ENCODE measurements at regions not wholly inside any gene's neighbourhood (a gene's known extent, or its start where the extent isn't known, plus 50 kb on each side); places are given as distances from the start of the nearest gene placed in this dataset.

DNA sequence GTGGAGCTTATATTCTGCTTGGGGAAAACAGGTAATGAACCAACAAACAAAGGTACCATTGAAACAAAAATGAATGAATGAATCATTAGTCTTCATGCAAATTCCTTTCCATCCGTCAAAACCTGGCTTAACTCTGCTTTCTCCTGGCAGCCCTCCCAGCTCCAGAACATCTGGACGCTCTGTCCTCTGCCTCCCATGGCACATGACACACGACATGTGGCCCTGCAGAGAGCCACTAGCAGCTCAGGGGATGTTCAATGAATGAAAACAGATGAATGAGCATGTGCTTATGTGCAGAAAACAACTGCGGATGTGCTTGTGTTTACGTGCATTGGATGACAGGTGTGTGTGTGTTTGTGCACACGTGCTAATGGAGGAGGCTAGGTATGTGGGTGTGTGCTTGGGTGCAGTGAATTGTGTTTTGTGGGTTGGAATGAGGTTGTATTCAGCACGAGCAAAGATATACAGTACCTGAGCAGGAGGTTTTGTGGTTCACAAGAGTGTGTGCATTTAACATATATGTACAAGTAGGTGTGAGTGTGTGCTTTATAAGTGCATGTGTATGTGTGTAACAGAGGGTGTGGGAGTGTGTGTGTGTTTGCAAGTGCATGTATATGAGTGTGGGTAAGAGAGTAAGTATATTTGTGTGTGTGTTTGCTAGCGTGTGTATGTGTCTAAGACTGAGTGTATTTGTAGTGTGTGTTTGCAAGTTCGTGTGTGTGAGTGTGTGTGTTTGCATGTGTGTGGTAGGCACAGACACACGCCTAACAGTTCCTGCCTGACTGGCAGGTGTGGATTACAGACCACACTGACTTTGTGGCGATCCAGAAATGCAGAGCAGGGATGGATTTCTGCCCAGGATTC, 374.1 kb upstream of the SULF2 start:
- Histone ChIP-seq H3K9me3 (ENCODE audit: control insufficient read depth in 1 of 2, low read length in 2 of 2) (peaks cover 3 to 8% of the 10 kb centered on the region in 2 donors), H3K9ac (ENCODE audit: low read depth in 1 of 2, low read length in 2 of 2) (no peak overlapping the region), H3K27me3 (ENCODE audit: control insufficient read depth in 1 of 2, insufficient read depth in 2 of 2, low read length in 2 of 2) (no peaks in the 10 kb centered on the region), H3K4me3 (ENCODE audit: low read depth in 1 of 2, low read length in 2 of 2) (no peak overlapping the region), H3K36me3 (ENCODE audit: control insufficient read depth in 1 of 2, insufficient read depth in 2 of 2, low read length in 2 of 2) (no peaks in the 10 kb centered on the region), H3K27ac (ENCODE audit: low read depth, low read length) (no peak overlapping the region), H3K4me1 (ENCODE audit: control insufficient read depth in 1 of 2, insufficient read depth in 2 of 2, low read length in 2 of 2) (no peaks in the 10 kb centered on the region)

- Histone ChIP-seq H3K4me3 (ENCODE audit: low read depth in 1 of 2, low read length in 2 of 2) (no peak overlapping the region), H3K27me3 (ENCODE audit: control insufficient read depth in 1 of 2, insufficient read depth in 2 of 2, low read length in 2 of 2) (no peaks in the 10 kb centered on the region), H3K27ac (ENCODE audit: low read depth, low read length) (no peak overlapping the region), H3K9ac (ENCODE audit: low read depth in 1 of 2, low read length in 2 of 2) (no peak overlapping the region), H3K4me1 (ENCODE audit: control insufficient read depth in 1 of 2, insufficient read depth in 2 of 2, low read length in 2 of 2) (no peaks in the 10 kb centered on the region), H3K36me3 (ENCODE audit: control insufficient read depth in 1 of 2, insufficient read depth in 2 of 2, low read length in 2 of 2) (no peaks in the 10 kb centered on the region), H3K9me3 (ENCODE audit: control insufficient read depth in 1 of 2, low read length in 2 of 2) (peaks cover 3 to 8% of the 10 kb centered on the region in 2 donors)
These were observed 372.7 kb upstream of the SULF2 start for GRCh38 chr20:48158014-48158413.

DNA sequence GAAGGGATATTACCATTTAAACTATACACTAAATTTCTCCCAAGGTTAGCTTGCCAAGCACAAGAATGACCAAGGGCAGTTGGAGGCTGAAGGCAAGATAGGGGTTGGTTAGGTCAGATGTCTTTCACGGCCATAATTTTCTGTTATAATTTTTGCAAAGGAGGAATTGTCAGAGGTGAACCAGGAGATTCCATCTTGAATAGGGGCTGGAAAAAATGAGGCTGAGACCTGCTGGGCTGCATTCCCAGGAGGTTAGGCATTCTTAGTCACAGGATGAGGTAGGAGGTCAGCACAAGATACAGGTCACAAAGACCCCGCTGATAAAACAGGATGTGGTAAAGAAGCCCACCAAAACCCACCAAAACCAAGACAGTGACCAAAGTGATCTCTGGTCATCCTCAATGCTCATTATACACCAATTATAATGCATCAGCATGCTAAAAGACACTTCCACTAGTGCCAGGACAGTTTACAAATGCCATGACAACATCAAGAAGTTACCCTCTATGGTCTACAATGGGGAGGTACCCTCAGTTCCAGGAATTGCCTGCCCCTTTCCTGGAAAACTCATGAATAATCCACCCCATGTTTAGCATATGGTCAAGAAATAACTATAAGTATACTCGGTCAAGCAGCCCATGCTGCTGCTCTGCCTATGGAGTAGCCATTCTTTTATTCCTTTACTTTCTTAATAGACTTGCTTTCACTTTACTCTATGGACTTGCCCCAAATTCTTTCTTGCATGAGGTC, 371.8 kb upstream of the SULF2 start:
- no peaks in the 10 kb centered on the region for H3K4me1 ChIP-seq (ENCODE audit: control insufficient read depth in 1 of 2, insufficient read depth in 2 of 2, low read length in 2 of 2)
- H3K36me3 ChIP-seq (ENCODE audit: control insufficient read depth in 1 of 2, insufficient read depth in 2 of 2, low read length in 2 of 2), result no peaks in the 10 kb centered on the region
- no peak overlapping the region for H3K27ac ChIP-seq (ENCODE audit: low read depth, low read length)
- no peak overlapping the region for H3K9ac ChIP-seq (ENCODE audit: low read depth in 1 of 2, low read length in 2 of 2)
- no peaks in the 10 kb centered on the region for H3K27me3 ChIP-seq (ENCODE audit: control insufficient read depth in 1 of 2, insufficient read depth in 2 of 2, low read length in 2 of 2)
- no peak overlapping the region for H3K4me3 ChIP-seq (ENCODE audit: low read depth in 1 of 2, low read length in 2 of 2)
- peaks cover 3 to 8% of the 10 kb centered on the region in 2 donors for H3K9me3 ChIP-seq (ENCODE audit: control insufficient read depth in 1 of 2, low read length in 2 of 2)

GRCh38 chr20:48156521-48156920, 371.2 kb upstream of the SULF2 start:
- Histone ChIP-seq H3K27ac (ENCODE audit: low read depth, low read length) (no peak overlapping the region), H3K4me1 (ENCODE audit: control insufficient read depth in 1 of 2, insufficient read depth in 2 of 2, low read length in 2 of 2) (no peaks in the 10 kb centered on the region), H3K36me3 (ENCODE audit: control insufficient read depth in 1 of 2, insufficient read depth in 2 of 2, low read length in 2 of 2) (no peaks in the 10 kb centered on the region), H3K4me3 (ENCODE audit: low read depth in 1 of 2, low read length in 2 of 2) (no peak overlapping the region), H3K9ac (ENCODE audit: low read depth in 1 of 2, low read length in 2 of 2) (no peak overlapping the region), H3K9me3 (ENCODE audit: control insufficient read depth in 1 of 2, low read length in 2 of 2) (peaks cover 3 to 8% of the 10 kb centered on the region in 2 donors), H3K27me3 (ENCODE audit: control insufficient read depth in 1 of 2, insufficient read depth in 2 of 2, low read length in 2 of 2) (no peaks in the 10 kb centered on the region)

DNA sequence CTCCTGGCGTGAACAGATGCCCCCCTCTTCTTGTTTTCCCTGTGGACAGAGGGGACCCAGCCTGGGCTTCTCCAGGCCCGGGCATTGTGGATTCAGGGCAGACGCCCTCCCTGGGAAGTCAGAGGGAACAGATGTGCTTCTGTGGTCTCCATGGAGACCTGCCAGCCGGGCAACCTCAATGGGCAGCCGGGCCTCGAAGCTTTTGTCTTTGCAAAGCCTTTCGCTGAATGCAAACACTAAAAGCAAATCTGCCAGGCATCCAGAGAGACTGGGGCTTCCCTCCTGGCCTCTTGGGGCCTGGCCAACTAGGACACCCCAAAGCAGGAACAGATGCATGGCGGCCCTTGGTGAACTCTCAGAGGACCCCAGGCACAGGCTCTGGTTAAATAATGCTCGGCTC, 370.0 kb upstream of the SULF2 start:
- Histone ChIP-seq H3K9ac (ENCODE audit: low read depth in 1 of 2, low read length in 2 of 2) (no peak overlapping the region), H3K4me3 (ENCODE audit: low read depth in 1 of 2, low read length in 2 of 2) (no peak overlapping the region), H3K27ac (ENCODE audit: low read depth, low read length) (no peak overlapping the region), H3K4me1 (ENCODE audit: control insufficient read depth in 1 of 2, insufficient read depth in 2 of 2, low read length in 2 of 2) (no peaks in the 10 kb centered on the region), H3K36me3 (ENCODE audit: control insufficient read depth in 1 of 2, insufficient read depth in 2 of 2, low read length in 2 of 2) (no peaks in the 10 kb centered on the region), H3K27me3 (ENCODE audit: control insufficient read depth in 1 of 2, insufficient read depth in 2 of 2, low read length in 2 of 2) (no peaks in the 10 kb centered on the region), H3K9me3 (ENCODE audit: control insufficient read depth in 1 of 2, low read length in 2 of 2) (peaks cover 3 to 8% of the 10 kb centered on the region in 2 donors)

DNA sequence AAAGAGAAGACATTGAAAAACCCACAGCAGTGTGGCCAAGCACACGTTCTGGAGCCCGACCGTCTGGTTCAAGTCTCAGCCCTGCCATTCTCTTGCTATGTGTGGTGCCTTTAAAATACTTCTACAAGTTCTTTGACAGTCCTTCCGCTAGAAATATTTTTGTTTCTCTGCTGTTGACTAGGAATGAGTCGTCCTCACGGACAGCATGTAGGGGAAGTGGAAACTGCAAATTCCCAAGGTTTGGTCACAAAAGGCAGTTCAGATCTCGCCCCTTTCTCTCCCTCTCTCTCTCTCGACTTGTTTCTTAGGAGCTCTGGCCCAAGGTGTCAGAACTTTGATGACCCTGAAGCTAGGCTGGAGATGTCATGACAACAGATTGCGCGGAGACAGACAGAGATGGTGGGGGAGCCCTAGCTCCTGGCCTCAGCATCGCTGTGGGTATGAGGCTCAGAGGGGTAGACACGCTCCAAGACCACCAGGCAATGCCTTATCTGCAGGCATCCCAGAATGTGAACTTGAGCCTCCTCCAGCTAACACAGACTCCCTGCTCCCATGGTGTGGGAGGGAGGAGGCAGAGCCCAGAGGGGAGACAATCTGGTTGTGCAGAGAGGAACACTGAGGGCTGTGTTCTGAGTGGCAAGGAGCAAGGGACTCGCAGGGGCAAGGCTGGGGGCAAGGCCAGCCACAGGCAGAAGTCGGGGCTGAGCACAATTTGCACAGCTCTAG, 368.9 kb upstream of the SULF2 start:
- Histone ChIP-seq H3K27ac (ENCODE audit: low read depth, low read length) (no peak overlapping the region), H3K4me3 (ENCODE audit: low read depth in 1 of 2, low read length in 2 of 2) (no peak overlapping the region), H3K27me3 (ENCODE audit: control insufficient read depth in 1 of 2, insufficient read depth in 2 of 2, low read length in 2 of 2) (no peaks in the 10 kb centered on the region), H3K36me3 (ENCODE audit: control insufficient read depth in 1 of 2, insufficient read depth in 2 of 2, low read length in 2 of 2) (no peaks in the 10 kb centered on the region), H3K9ac (ENCODE audit: low read depth in 1 of 2, low read length in 2 of 2) (no peak overlapping the region), H3K4me1 (ENCODE audit: control insufficient read depth in 1 of 2, insufficient read depth in 2 of 2, low read length in 2 of 2) (no peaks in the 10 kb centered on the region), H3K9me3 (ENCODE audit: control insufficient read depth in 1 of 2, low read length in 2 of 2) (peaks cover 3 to 8% of the 10 kb centered on the region in 2 donors)

DNA sequence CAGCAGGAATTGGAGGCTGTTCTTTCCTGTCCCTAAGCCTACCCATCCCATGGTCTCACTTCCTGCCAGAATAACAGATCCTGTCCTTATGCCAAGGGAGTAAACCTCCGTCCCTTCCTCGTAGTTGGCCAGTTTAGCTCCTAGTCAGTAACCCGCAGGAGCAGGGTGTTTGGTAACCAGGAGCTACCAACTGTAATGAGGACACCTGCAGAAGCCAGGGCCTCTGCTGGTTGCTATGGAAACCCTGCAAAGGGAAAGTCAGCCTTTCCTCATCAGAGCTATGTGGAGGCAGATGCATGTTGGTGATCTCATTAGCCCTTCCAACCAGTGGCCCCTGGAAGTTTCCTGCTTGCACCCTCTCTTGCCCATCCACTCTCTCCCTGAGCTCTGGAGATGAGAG, 368.2 kb upstream of the SULF2 start:
- Histone ChIP-seq H3K27ac (ENCODE audit: low read depth, low read length) (no peak overlapping the region), H3K27me3 (ENCODE audit: control insufficient read depth in 1 of 2, insufficient read depth in 2 of 2, low read length in 2 of 2) (no peaks in the 10 kb centered on the region), H3K9ac (ENCODE audit: low read depth in 1 of 2, low read length in 2 of 2) (no peak overlapping the region), H3K9me3 (ENCODE audit: control insufficient read depth in 1 of 2, low read length in 2 of 2) (peaks cover 3 to 8% of the 10 kb centered on the region in 2 donors), H3K4me1 (ENCODE audit: control insufficient read depth in 1 of 2, insufficient read depth in 2 of 2, low read length in 2 of 2) (no peaks in the 10 kb centered on the region), H3K4me3 (ENCODE audit: low read depth in 1 of 2, low read length in 2 of 2) (no peak overlapping the region), H3K36me3 (ENCODE audit: control insufficient read depth in 1 of 2, insufficient read depth in 2 of 2, low read length in 2 of 2) (no peaks in the 10 kb centered on the region)

DNA sequence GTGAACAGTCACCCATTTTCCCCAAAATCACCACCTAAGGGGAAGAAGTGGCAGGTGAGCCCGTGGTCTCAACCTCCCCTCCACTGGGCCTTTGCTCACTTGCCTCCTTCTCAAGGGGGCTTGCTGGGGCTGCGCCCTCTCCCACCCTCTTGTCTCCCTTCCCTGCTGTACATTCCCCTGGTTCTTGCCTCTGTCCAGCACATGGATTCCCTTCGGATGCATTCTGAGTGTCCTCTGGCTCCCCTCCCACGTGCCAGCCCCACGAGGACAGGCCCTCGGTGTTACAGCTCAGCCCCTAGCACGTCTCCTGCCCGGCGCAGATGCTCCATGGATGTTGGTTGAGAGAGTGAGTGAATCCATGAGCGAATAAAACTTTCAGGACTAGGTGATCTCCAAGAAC, 367.8 kb upstream of the SULF2 start:
- no peak overlapping the region for H3K4me3 ChIP-seq (ENCODE audit: low read depth in 1 of 2, low read length in 2 of 2)
- no peaks in the 10 kb centered on the region for H3K4me1 ChIP-seq (ENCODE audit: control insufficient read depth in 1 of 2, insufficient read depth in 2 of 2, low read length in 2 of 2)
- peaks cover 3 to 8% of the 10 kb centered on the region in 2 donors for H3K9me3 ChIP-seq (ENCODE audit: control insufficient read depth in 1 of 2, low read length in 2 of 2)
- H3K27ac ChIP-seq (ENCODE audit: low read depth, low read length), result no peak overlapping the region
- H3K27me3 ChIP-seq (ENCODE audit: control insufficient read depth in 1 of 2, insufficient read depth in 2 of 2, low read length in 2 of 2), result no peaks in the 10 kb centered on the region
- H3K36me3 ChIP-seq (ENCODE audit: control insufficient read depth in 1 of 2, insufficient read depth in 2 of 2, low read length in 2 of 2), result no peaks in the 10 kb centered on the region
- H3K9ac ChIP-seq (ENCODE audit: low read depth in 1 of 2, low read length in 2 of 2), result no peak overlapping the region

DNA sequence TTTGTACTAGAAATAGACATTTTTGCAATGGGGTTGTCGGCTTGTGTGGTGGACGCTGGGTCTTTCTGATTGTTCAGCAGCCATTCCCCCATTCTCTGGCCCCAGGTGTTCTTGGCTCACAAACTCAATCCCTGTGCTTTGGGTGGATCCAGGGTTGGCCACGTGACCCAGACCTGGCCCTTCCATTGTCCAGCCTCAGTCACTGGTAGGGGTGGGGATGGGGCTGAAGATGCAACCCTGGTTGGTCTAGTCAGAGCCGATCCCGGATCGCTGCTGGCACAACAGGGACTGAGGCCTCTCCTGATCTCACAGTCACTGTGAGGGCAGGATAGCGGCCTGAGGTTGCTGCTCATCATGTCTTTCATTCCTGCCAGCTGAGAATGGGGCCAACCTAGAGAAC, 365.3 kb upstream of the SULF2 start:
- Histone ChIP-seq H3K4me3 (ENCODE audit: low read depth in 1 of 2, low read length in 2 of 2) (no peak overlapping the region), H3K27ac (ENCODE audit: low read depth, low read length) (no peak overlapping the region), H3K9ac (ENCODE audit: low read depth in 1 of 2, low read length in 2 of 2) (no peak overlapping the region), H3K27me3 (ENCODE audit: control insufficient read depth in 1 of 2, insufficient read depth in 2 of 2, low read length in 2 of 2) (no peaks in the 10 kb centered on the region), H3K36me3 (ENCODE audit: control insufficient read depth in 1 of 2, insufficient read depth in 2 of 2, low read length in 2 of 2) (no peaks in the 10 kb centered on the region), H3K9me3 (ENCODE audit: control insufficient read depth in 1 of 2, low read length in 2 of 2) (no peaks in the 10 kb centered on the region), H3K4me1 (ENCODE audit: control insufficient read depth in 1 of 2, insufficient read depth in 2 of 2, low read length in 2 of 2) (no peaks in the 10 kb centered on the region)

DNA sequence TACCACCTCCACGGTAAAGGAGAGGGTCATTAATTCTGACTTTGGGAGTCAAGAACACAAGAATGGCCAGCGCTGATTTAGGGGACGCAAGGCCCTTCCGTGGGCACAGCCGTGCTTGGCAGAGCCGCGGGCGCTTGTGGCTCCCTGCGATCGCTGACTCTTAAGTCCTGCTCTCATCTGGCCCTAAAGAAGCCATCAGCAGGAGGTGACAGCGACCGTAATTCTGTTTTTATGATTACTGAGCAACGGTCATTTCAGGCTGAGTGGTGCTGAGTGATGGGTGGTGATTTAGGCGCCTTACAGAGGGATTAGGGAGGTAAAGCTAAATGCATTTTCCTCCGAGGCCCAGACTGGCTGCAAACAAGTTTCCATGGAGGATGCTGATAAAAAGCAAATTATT, 364.6 kb upstream of the SULF2 start:
- H3K9ac ChIP-seq (ENCODE audit: low read depth in 1 of 2, low read length in 2 of 2), result no peak overlapping the region
- H3K4me1 ChIP-seq (ENCODE audit: control insufficient read depth in 1 of 2, insufficient read depth in 2 of 2, low read length in 2 of 2), result no peaks in the 10 kb centered on the region
- H3K4me3 ChIP-seq (ENCODE audit: low read depth in 1 of 2, low read length in 2 of 2), result no peak overlapping the region
- no peaks in the 10 kb centered on the region for H3K36me3 ChIP-seq (ENCODE audit: control insufficient read depth in 1 of 2, insufficient read depth in 2 of 2, low read length in 2 of 2)
- no peak overlapping the region for H3K27ac ChIP-seq (ENCODE audit: low read depth, low read length)
- no peaks in the 10 kb centered on the region for H3K9me3 ChIP-seq (ENCODE audit: control insufficient read depth in 1 of 2, low read length in 2 of 2)
- H3K27me3 ChIP-seq (ENCODE audit: control insufficient read depth in 1 of 2, insufficient read depth in 2 of 2, low read length in 2 of 2), result no peaks in the 10 kb centered on the region
